ENCODE measurements at regions not wholly inside any gene's neighbourhood (a gene's known extent, or its start where the extent isn't known, plus 50 kb on each side); places are given as distances from the start of the nearest gene placed in this dataset.

DNA sequence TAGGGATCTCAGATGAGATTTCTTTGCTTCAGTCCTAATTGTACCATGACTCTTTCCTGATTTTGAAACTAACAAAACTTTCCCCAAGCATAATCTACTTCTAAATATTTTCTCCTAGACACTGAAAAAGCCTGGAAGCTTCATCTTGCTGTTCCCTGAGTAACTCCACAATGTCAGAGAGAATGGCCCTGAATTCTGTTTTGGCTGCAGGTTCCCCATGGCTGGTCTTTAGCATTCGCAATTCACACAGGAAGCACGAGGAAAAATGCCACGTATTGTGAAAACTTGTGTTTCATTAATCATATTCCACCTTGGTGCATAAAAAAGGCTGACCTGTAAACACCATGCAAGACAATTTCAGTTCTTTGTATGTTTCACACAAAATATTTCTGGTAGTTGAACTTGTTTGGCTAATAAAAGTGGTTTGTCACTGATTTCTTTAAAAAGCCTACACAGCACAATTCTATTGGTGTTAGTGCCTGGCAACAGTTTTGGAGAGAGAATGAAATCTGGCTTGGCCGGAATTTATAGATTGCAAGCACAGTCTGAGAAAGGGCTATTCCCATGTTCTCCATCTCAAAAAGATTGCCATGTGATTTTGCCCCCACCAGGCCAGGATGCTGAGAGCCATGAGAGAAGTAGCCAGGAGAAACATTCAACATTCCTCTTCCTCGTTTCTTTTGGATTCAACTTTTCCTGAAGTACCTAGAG, 367.1 kb downstream of the NDFIP2 start:
- TF ChIP-seq CTCF (IDR thresholded peaks at IDR 0.05; ENCODE audit: low read depth, low read length, poor library complexity, severe bottlenecking) (no peak), EZH2phosphoT487 (IDR thresholded peaks at IDR 0.05; ENCODE audit: borderline replicate concordance, low read length) (no peak)

Data from DOHH2 (cell line).